PC-3 (cell line): ENCODE measurements at regions not wholly inside any gene's neighbourhood (a gene's known extent, or its start where the extent isn't known, plus 50 kb on each side); places are given as distances from the start of the nearest gene placed in this dataset.

Experiments used
- ATAC-seq: fragments of 200-7000 bp; cut with Tn5 transposase; 2 replicates; pipeline ENCODE4 v1.9.1; 2020; ENCODE audit warnings: mild to moderate bottlenecking, moderate library complexity
- BruUV-seq: library from RNA; stranded (reverse); fragments of 400-500 nt; replicated peaks from 2 replicates; lab custom pipeline; 2021; lab: Mats Ljungman, UMichigan
- CTCF ChIA-PET: fragments of 300-600 bp; sonication (Branson Sonifier 250); formaldehyde crosslinking; loops from one replicate; lab custom pipeline; 2022; ENCODE audit warnings: antibody characterized with exemption; lab: Charles Lee
- POLR2A ChIA-PET: fragments of 300-600 bp; sonication (Branson Sonifier 250); formaldehyde crosslinking; loops from one replicate; lab custom pipeline; 2022; ENCODE audit warnings: antibody characterized with exemption; ENCODE audit not compliant: unreplicated experiment; lab: Charles Lee
- DNase-seq: peaks from one replicate; pipeline ENCODE4 v3.0.0-alpha.2; 2015
- H2AFZ ChIP-seq: fragments of 300-600 bp; sonication (generic); 2 replicates; pipeline ENCODE4 v1.6.0; 2016; ENCODE audit warnings: antibody characterized with exemption, low read length
- H3F3A ChIP-seq: fragments of 300-600 bp; sonication (generic); one replicate; pipeline ENCODE4 v1.6.0; 2017; ENCODE audit warnings: antibody characterized with exemption, low read length, control low read depth, mild to moderate bottlenecking; ENCODE audit not compliant: unreplicated experiment
- H3K27ac ChIP-seq: fragments of 300-600 bp; sonication (generic); 2 replicates; pipeline ENCODE4 v1.5.1; 2016; ENCODE audit warnings: mild to moderate bottlenecking, low read length
- H3K27me3 ChIP-seq: fragments of 300-600 bp; sonication (generic); 2 replicates; pipeline ENCODE4 v1.6.1; 2016; ENCODE audit warnings: low read length, mixed read lengths
- H3K36me3 ChIP-seq: fragments of 300-600 bp; sonication (generic); 2 replicates; pipeline ENCODE4 v1.6.1; 2016; ENCODE audit warnings: low read depth, mixed run types, low read length, mixed read lengths
- H3K4me1 ChIP-seq: fragments of 300-600 bp; sonication (generic); 2 replicates; pipeline ENCODE4 v1.5.1; 2016; ENCODE audit warnings: low read length; ENCODE audit not compliant: insufficient read depth
- H3K4me2 ChIP-seq: fragments of 300-600 bp; sonication (generic); 2 replicates; pipeline ENCODE4 v1.6.0; 2016; ENCODE audit warnings: low read length
- H3K4me3 ChIP-seq: fragments of 300-600 bp; sonication (generic); 2 replicates; pipeline ENCODE4 v1.5.1; 2016; ENCODE audit warnings: mild to moderate bottlenecking, low read length, mixed read lengths
- H3K79me2 ChIP-seq: fragments of 300-600 bp; sonication (generic); 2 replicates; pipeline ENCODE4 v1.6.1; 2017; ENCODE audit warnings: low read length, mixed read lengths
- H3K9ac ChIP-seq: fragments of 300-600 bp; sonication (generic); 2 replicates; pipeline ENCODE4 v1.6.0; 2016; ENCODE audit warnings: mild to moderate bottlenecking, low read length
- H3K9me2 ChIP-seq: fragments of 300-600 bp; sonication (generic); replicated peaks from 2 replicates; pipeline ENCODE4 v1.6.1; 2016; ENCODE audit warnings: mixed run types, low read length, mixed read lengths
- H3K9me3 ChIP-seq: fragments of 300-600 bp; sonication (generic); 2 replicates; pipeline ENCODE4 v1.6.1; 2016; ENCODE audit warnings: low read length, mixed read lengths
- H4K20me1 ChIP-seq: fragments of 300-600 bp; sonication (generic); 2 replicates; pipeline ENCODE4 v1.6.1; 2016; ENCODE audit warnings: low read length, mixed read lengths
- EZH2 ChIP-seq: fragments of 300-600 bp; sonication (generic); IDR thresholded peaks from one replicate; pipeline ENCODE4 v1.6.1; 2017; ENCODE audit warnings: antibody characterized with exemption, mild to moderate bottlenecking, low read length; ENCODE audit not compliant: unreplicated experiment
- EZH2phosphoT487 ChIP-seq: fragments of 300-600 bp; sonication (generic); IDR thresholded peaks from 2 replicates; pipeline ENCODE4 v1.6.1; 2018; ENCODE audit warnings: mild to moderate bottlenecking, antibody characterized with exemption, low read length, borderline replicate concordance
- intact Hi-C: fragments of 100-400 bp; cut with micrococcal nuclease; formaldehyde crosslinking; loops from 2 replicates; pipeline ENCODE4 v1.9.0; 2023
- TF ChIP-seq, protein P1 (sequence below): fragments of 300-600 bp; sonication (generic); conservative IDR thresholded peaks from 2 replicates; pipeline ENCODE4 v1.5.1; 2017; ENCODE audit warnings: antibody characterized with exemption, low read depth, mild to moderate bottlenecking, low read length

DNA sequence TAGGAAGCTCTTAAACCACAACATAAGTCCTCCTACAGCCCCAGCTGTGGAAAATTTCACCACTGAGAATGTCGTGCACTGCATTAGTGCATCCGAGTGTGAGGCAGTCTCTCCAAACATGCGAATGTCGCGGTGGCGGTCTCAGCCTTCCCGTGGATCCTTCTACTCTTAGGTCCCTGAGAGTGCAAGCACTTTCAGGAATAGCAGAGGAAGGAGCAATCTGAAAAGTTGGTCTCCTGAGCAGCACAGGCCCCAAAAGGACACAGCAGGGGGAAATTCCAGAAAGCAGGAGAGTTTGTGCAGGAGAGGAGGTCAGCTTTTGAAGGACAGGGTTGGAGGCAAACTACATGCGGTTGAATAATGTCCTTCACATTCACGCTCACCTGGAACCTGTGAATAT is 440.5 kb upstream of the SMIM21 start:
- H3K27ac ChIP-seq, result no peak overlapping the region
- H3F3A ChIP-seq, result no peaks in the 10 kb centered on the region
- H3K79me2 ChIP-seq, result no peaks in the 10 kb centered on the region
- intact Hi-C loops, result no loop called here
- H3K36me3 ChIP-seq, result no peaks in the 10 kb centered on the region
- H3K4me3 ChIP-seq, result no peak overlapping the region
- ChIA-PET POLR2A (interaction anchor here (0.6 kb wide), 1 partner anchor 502 kb away, joined by 3 read pairs; no protein-coding TSS in a partner anchor), CTCF (no interaction called here)
- H2AFZ ChIP-seq, result no peak overlapping the region
- ATAC-seq, result no peak
- no peaks in the 10 kb centered on the region for H3K9me2 ChIP-seq
- TF ChIP-seq EZH2phosphoT487, result no peak
- TF ChIP-seq EZH2, result peak; percentile 16
- no peak for DNase-seq
- no peak overlapping the region for H3K9ac ChIP-seq
- no peaks in the 10 kb centered on the region for H3K4me1 ChIP-seq
- no peak overlapping the region for H3K4me2 ChIP-seq
- no peaks in the 10 kb centered on the region for H4K20me1 ChIP-seq
- H3K27me3 ChIP-seq, result peaks cover 99% of the 10 kb centered on the region
- no peaks in the 10 kb centered on the region for H3K9me3 ChIP-seq
- BruUV-seq, result no TSS peak

DNA sequence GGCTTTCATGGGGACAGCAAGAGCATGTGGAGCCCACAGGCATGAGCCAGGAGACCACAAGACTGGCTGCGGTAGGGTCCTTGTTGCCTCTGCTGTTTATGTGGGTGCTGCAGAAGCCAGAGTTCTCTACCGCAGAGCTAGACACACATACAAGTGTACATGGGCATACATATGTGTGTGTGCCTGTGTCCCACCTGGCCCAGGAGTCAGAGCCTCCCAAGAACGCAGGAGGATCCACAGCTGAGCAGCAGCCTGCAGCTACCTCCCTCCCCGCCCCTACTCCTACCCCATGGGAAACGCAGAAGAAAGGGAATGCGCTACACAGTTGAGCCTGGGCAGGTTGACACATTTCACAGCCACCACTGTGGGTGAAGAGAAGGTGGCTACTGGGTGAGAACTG is 438.1 kb upstream of the SMIM21 start:
- intact Hi-C loops, result no loop called here
- no peaks in the 10 kb centered on the region for H3K79me2 ChIP-seq
- H3K9ac ChIP-seq, result no peak overlapping the region
- no peak for TF ChIP-seq EZH2phosphoT487
- TF ChIP-seq EZH2, result no peak
- TF ChIP-seq, protein P1, sequence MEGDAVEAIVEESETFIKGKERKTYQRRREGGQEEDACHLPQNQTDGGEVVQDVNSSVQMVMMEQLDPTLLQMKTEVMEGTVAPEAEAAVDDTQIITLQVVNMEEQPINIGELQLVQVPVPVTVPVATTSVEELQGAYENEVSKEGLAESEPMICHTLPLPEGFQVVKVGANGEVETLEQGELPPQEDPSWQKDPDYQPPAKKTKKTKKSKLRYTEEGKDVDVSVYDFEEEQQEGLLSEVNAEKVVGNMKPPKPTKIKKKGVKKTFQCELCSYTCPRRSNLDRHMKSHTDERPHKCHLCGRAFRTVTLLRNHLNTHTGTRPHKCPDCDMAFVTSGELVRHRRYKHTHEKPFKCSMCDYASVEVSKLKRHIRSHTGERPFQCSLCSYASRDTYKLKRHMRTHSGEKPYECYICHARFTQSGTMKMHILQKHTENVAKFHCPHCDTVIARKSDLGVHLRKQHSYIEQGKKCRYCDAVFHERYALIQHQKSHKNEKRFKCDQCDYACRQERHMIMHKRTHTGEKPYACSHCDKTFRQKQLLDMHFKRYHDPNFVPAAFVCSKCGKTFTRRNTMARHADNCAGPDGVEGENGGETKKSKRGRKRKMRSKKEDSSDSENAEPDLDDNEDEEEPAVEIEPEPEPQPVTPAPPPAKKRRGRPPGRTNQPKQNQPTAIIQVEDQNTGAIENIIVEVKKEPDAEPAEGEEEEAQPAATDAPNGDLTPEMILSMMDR, result no peak
- no TSS peak for BruUV-seq
- no peaks in the 10 kb centered on the region for H4K20me1 ChIP-seq
- CTCF ChIA-PET, result interaction anchor here (0.6 kb wide), 1 partner anchor 398 kb away, joined by 3 read pairs; no protein-coding TSS in a partner anchor
- H3K27me3 ChIP-seq, result peaks cover 94% of the 10 kb centered on the region
- DNase-seq, result no peak
- no peak for ATAC-seq
- no peaks in the 10 kb centered on the region for H3K9me2 ChIP-seq
- POLR2A ChIA-PET, result no interaction called here
- no peaks in the 10 kb centered on the region for H3K4me1 ChIP-seq
- H3K9me3 ChIP-seq, result no peaks in the 10 kb centered on the region
- no peak overlapping the region for H3K4me2 ChIP-seq
- H3K36me3 ChIP-seq, result no peaks in the 10 kb centered on the region
- no peak overlapping the region for H3K27ac ChIP-seq
- no peak overlapping the region for H3K4me3 ChIP-seq
- H3F3A ChIP-seq, result no peaks in the 10 kb centered on the region
- H2AFZ ChIP-seq, result no peak overlapping the region

DNA sequence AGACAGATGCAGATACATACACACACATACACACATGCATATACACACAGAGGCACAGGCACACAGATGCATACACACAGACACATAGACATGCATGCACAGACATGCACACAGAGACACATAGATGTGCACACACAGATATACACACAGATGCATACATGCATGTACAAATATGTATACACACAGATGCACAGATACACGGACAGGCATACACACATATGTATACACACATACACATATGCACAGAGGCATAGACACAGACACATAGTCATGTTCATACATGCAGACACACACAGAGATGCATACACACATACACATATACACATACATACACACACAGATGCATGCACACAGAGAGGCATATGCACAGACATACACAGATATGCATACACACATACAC is 437.3 kb upstream of the SMIM21 start:
- no peak overlapping the region for H3K27ac ChIP-seq
- H2AFZ ChIP-seq, result no peak overlapping the region
- CTCF ChIA-PET, result no interaction called here
- ATAC-seq (no peak), DNase-seq (no peak)
- no peak overlapping the region for H3K9ac ChIP-seq
- no peaks in the 10 kb centered on the region for H4K20me1 ChIP-seq
- H3F3A ChIP-seq, result no peaks in the 10 kb centered on the region
- POLR2A ChIA-PET, result no interaction called here
- H3K9me2 ChIP-seq, result no peaks in the 10 kb centered on the region
- H3K4me2 ChIP-seq, result no peak overlapping the region
- no peaks in the 10 kb centered on the region for H3K79me2 ChIP-seq
- intact Hi-C loops, result no loop called here
- BruUV-seq, result no TSS peak
- H3K9me3 ChIP-seq, result no peaks in the 10 kb centered on the region
- H3K4me3 ChIP-seq, result no peak overlapping the region
- H3K27me3 ChIP-seq, result peaks cover 86% of the 10 kb centered on the region
- H3K4me1 ChIP-seq, result no peaks in the 10 kb centered on the region
- TF ChIP-seq EZH2 (no peak), EZH2phosphoT487 (no peak)
- H3K36me3 ChIP-seq, result no peaks in the 10 kb centered on the region

DNA sequence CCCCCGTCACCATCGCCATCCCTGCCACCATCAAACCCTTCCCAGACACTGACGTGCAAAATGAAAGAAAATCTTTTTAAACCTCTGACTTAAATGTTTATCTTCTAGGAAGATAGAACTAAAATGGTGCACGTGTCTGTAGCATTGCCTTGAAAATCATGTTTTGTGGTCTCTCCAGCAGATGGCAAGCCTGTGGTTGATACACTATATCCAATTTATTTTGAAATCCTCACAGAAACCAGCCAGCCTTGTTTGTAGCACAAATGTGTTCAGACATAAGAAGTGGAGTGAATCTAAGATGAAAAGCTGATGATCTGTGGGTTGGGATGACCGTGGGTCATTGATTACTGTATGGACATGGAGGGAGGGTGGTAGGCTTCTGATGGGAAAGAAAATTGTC is 436.2 kb upstream of the SMIM21 start:
- intact Hi-C loops, result no loop called here
- no peak for DNase-seq
- ChIA-PET CTCF (no interaction called here), POLR2A (no interaction called here)
- Histone ChIP-seq H3K9me3 (no peaks in the 10 kb centered on the region), H3K79me2 (no peaks in the 10 kb centered on the region), H3K4me2 (no peak overlapping the region), H3K4me1 (no peaks in the 10 kb centered on the region), H3F3A (no peaks in the 10 kb centered on the region), H3K27ac (no peak overlapping the region), H3K9me2 (no peaks in the 10 kb centered on the region), H3K36me3 (no peaks in the 10 kb centered on the region), H4K20me1 (no peaks in the 10 kb centered on the region), H3K9ac (no peak overlapping the region), H3K4me3 (no peak overlapping the region), H2AFZ (no peak overlapping the region), H3K27me3 (peaks cover 77% of the 10 kb centered on the region)
- TF ChIP-seq, protein P1, result no peak
- TF ChIP-seq EZH2phosphoT487 (no peak), EZH2 (no peak)
- no TSS peak for BruUV-seq
- no peak for ATAC-seq
